ENCODE measurements at regions not wholly inside any gene's neighbourhood (a gene's known extent, or its start where the extent isn't known, plus 50 kb on each side); places are given as distances from the start of the nearest gene placed in this dataset.

DNA sequence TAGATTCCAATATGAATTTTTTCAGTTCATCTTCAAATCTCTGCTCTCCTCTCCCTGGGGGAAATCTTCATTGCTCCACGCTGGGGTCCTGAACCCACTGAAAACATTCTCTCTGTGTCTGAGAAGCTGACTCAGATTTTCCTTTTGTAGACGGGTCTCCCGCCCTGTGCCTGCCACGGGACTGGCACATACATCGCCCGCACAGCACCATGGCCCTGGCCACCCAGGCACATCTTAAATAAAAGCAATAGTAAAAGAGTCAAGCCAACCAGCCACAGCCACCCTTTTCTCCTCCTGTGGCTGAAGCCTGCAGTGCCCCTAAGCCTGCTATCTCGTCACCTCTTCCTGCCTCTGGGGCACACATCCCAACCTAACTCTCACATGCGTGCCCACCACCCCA is 301.2 kb downstream of the ZNF536 start:
- TF ChIP-seq CTCF (conservative IDR thresholded peaks at IDR 0.05; ENCODE audit: low read depth, low read length) = no peak
- DNase-seq (ENCODE audit: low read depth) = no peak
- no peak overlapping the region for H3K4me3 ChIP-seq (ENCODE audit: low read length)

DNA sequence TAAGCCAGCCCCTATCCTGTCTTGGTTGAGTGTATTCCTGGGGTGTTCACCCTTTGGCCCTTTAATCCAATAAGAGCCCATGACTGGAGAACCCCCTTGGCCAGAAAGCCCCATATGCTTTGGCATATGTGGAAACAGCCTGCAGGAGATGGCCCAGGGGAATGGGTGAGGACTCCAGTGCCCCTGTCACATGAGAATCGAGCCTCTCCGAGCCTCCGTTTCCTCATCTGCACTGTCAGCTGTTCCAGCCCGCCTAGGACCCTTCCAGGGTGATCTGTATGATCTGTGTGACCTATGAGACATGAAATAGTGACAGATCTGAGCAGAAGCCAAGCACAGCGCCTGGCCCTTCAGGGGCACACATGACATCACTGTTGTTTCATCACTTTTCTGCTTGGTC is 300.7 kb downstream of the ZNF536 start:
- no peak overlapping the region for H3K4me3 ChIP-seq (ENCODE audit: low read length)
- no peak for DNase-seq (ENCODE audit: low read depth)
- no peak for TF ChIP-seq CTCF (conservative IDR thresholded peaks at IDR 0.05; ENCODE audit: low read depth, low read length)

DNA sequence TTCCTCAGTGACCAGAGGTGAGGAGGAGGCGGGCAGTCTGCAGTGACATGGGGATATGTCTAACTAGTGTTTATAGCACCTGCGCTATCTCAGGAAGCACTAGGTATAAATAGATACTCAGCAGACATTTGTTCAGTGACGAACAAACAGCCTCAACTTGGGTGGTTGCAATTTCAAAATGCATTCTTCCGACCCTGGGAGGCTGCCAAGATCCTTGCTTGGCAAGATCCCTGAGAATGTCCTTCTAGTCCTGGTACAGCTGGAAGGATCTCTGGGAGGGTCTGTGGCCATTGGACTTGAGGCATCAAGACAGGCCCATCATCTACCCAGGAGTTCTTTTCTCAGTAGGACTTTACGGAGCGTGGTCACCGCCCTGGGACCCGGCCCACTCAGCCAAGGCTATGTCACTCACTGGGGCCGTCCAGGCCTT is 299.5 kb downstream of the ZNF536 start:
- no peak for TF ChIP-seq CTCF (conservative IDR thresholded peaks at IDR 0.05; ENCODE audit: low read depth, low read length)
- no peak overlapping the region for H3K4me3 ChIP-seq (ENCODE audit: low read length)
- no peak for DNase-seq (ENCODE audit: low read depth)

GRCh38 chr19:30671367-30671619 is 299.1 kb downstream of the ZNF536 start:
- no peak for TF ChIP-seq CTCF (conservative IDR thresholded peaks at IDR 0.05; ENCODE audit: low read depth, low read length)
- H3K4me3 ChIP-seq (ENCODE audit: low read length) = no peak overlapping the region
- DNase-seq (ENCODE audit: low read depth) = no peak

GRCh38 chr19:30670562-30671366 is 298.6 kb downstream of the ZNF536 start:
- no peak for DNase-seq (ENCODE audit: low read depth)
- H3K4me3 ChIP-seq (ENCODE audit: low read length) = no peak overlapping the region
- no peak for TF ChIP-seq CTCF (conservative IDR thresholded peaks at IDR 0.05; ENCODE audit: low read depth, low read length)

DNA sequence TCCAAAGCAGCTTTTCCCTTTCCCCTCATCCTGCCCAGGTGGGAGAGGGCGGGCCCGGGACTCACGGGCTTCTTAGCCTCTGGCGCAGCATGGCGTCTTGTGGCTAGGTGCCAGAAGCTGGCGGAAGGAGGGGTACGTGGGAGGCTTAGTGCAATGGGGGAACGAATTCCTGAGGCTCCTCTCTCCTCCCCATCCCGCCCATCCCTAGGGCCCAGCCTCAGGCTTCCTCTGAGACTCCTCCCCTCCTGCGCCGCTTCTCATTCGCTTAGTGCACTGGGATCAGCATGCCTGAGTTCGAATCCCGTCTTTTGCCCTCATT is 297.8 kb downstream of the ZNF536 start:
- no peak for TF ChIP-seq CTCF (conservative IDR thresholded peaks at IDR 0.05; ENCODE audit: low read depth, low read length)
- no peak overlapping the region for H3K4me3 ChIP-seq (ENCODE audit: low read length)
- no peak for DNase-seq (ENCODE audit: low read depth)

GRCh38 chr19:30669329-30670010 is 297.3 kb downstream of the ZNF536 start:
- no peak overlapping the region for H3K4me3 ChIP-seq (ENCODE audit: low read length)
- DNase-seq (ENCODE audit: low read depth) = no peak

More at GRCh38 chr19:30669329-30670010, 297.3 kb downstream of the ZNF536 start:
- peak; percentile 80 for TF ChIP-seq CTCF (conservative IDR thresholded peaks at IDR 0.05; ENCODE audit: low read depth, low read length)
